HL-60 (cell line): ENCODE measurements at regions not wholly inside any gene's neighbourhood (a gene's known extent, or its start where the extent isn't known, plus 50 kb on each side); places are given as distances from the start of the nearest gene placed in this dataset.

Experiments used
- POLR2AphosphoS5 ChIP-seq: IDR thresholded peaks from 2 replicates; pipeline ENCODE4 v1.6.1; 2012; ENCODE audit warnings: low read depth
- TF ChIP-seq, protein P1 (sequence below): IDR thresholded peaks from one replicate; pipeline ENCODE4 v1.5.1; 2011; ENCODE audit warnings: low read length, control low read depth, inconsistent platforms; ENCODE audit not compliant: insufficient read depth
- TF ChIP-seq, protein P2 (sequence below): IDR thresholded peaks from 2 replicates; pipeline ENCODE4 v1.6.1; 2012; ENCODE audit warnings: low read depth; ENCODE audit not compliant: insufficient replicate concordance

DNA sequence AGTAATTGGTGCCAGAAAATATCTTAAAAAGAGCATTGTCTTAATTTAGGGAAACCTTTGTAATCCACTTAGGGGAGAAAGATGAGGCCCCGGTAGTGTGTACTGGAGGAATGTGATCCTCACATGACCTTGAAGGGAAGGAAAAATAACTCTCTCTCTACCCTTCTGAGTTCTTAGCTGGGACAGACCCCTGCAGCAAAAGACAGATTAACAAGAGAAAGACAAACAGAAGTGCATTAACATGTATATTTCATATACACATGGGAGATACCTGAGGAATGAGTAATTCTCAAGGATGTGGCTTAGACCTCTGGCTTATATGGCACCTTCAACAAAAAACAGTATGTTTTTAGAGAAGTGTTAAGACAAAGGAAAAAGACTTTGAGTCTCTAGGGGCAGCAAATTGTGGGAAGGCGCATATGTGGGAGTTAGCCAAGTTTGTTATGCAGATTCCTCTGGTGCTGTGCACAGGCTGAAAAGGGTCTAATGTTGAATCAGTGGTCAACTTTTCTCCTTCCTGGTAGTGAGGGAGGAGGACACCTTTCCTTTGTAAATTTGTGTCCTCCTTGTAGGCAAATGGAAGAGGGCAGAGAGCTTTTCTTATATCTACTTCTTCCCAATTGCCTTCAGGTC lies 138.8 kb downstream of the LRRC70 start:
- no peak for TF ChIP-seq POLR2AphosphoS5
- TF ChIP-seq, protein P1, sequence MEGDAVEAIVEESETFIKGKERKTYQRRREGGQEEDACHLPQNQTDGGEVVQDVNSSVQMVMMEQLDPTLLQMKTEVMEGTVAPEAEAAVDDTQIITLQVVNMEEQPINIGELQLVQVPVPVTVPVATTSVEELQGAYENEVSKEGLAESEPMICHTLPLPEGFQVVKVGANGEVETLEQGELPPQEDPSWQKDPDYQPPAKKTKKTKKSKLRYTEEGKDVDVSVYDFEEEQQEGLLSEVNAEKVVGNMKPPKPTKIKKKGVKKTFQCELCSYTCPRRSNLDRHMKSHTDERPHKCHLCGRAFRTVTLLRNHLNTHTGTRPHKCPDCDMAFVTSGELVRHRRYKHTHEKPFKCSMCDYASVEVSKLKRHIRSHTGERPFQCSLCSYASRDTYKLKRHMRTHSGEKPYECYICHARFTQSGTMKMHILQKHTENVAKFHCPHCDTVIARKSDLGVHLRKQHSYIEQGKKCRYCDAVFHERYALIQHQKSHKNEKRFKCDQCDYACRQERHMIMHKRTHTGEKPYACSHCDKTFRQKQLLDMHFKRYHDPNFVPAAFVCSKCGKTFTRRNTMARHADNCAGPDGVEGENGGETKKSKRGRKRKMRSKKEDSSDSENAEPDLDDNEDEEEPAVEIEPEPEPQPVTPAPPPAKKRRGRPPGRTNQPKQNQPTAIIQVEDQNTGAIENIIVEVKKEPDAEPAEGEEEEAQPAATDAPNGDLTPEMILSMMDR = no peak
- TF ChIP-seq, protein P2, sequence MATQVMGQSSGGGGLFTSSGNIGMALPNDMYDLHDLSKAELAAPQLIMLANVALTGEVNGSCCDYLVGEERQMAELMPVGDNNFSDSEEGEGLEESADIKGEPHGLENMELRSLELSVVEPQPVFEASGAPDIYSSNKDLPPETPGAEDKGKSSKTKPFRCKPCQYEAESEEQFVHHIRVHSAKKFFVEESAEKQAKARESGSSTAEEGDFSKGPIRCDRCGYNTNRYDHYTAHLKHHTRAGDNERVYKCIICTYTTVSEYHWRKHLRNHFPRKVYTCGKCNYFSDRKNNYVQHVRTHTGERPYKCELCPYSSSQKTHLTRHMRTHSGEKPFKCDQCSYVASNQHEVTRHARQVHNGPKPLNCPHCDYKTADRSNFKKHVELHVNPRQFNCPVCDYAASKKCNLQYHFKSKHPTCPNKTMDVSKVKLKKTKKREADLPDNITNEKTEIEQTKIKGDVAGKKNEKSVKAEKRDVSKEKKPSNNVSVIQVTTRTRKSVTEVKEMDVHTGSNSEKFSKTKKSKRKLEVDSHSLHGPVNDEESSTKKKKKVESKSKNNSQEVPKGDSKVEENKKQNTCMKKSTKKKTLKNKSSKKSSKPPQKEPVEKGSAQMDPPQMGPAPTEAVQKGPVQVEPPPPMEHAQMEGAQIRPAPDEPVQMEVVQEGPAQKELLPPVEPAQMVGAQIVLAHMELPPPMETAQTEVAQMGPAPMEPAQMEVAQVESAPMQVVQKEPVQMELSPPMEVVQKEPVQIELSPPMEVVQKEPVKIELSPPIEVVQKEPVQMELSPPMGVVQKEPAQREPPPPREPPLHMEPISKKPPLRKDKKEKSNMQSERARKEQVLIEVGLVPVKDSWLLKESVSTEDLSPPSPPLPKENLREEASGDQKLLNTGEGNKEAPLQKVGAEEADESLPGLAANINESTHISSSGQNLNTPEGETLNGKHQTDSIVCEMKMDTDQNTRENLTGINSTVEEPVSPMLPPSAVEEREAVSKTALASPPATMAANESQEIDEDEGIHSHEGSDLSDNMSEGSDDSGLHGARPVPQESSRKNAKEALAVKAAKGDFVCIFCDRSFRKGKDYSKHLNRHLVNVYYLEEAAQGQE = no peak
